Nephron (organoid): ENCODE measurements at regions not wholly inside any gene's neighbourhood (a gene's known extent, or its start where the extent isn't known, plus 50 kb on each side); places are given as distances from the start of the nearest gene placed in this dataset.
A peak's percentile ranks its signal among the peaks of the same experiment; 100 is the strongest.

Experiments
- H3K27ac Mint-ChIP-seq, 3 experiments: 2 replicates each; pipeline ENCODE4 v1.8.0; 2020; ENCODE audit warnings: mixed read lengths in 3 of 3, mild to moderate bottlenecking in 2 of 3, moderate library complexity in 1 of 3
- H3K27me3 Mint-ChIP-seq: 2 replicates; pipeline ENCODE4 v1.8.0; 2021; ENCODE audit warnings: low read depth, mild to moderate bottlenecking, moderate library complexity, mixed read lengths
- H3K36me3 Mint-ChIP-seq: 2 replicates; pipeline ENCODE4 v1.8.0; 2020; ENCODE audit warnings: low read depth, mixed read lengths
- H3K4me1 Mint-ChIP-seq: 2 replicates; pipeline ENCODE4 v1.8.0; 2020; ENCODE audit warnings: mixed read lengths
- H3K4me3 Mint-ChIP-seq, 3 experiments: 2 replicates each; pipeline ENCODE4 v1.8.0; 2020; ENCODE audit warnings: mild to moderate bottlenecking in 3 of 3, mixed read lengths in 3 of 3, moderate library complexity in 2 of 3
- H3K9me3 Mint-ChIP-seq: 2 replicates; pipeline ENCODE4 v1.8.0; 2020; ENCODE audit warnings: mixed read lengths
- CTCF ChIP-seq, 3 experiments: fragments of 200-600 bp; sonication (generic); IDR thresholded peaks; one replicate each; pipeline ENCODE4 v1.5.0; 2021; ENCODE audit warnings: antibody characterized with exemption in 3 of 3; ENCODE audit not compliant: unreplicated experiment in 3 of 3

- Mint-ChIP-seq H3K36me3 (no peaks in the 10 kb centered on the region), H3K27me3 (peaks cover 55% of the 10 kb centered on the region), H3K4me3 (no peak overlapping the region), H3K9me3 (no peaks in the 10 kb centered on the region), H3K4me1 (peaks cover 32% of the 10 kb centered on the region), H3K27ac (no peak overlapping the region)
- TF ChIP-seq CTCF (IDR thresholded peaks at IDR 0.05; ENCODE audit: unreplicated experiment in 3 of 3): no peak
These were observed 147.1 kb upstream of the MYCN start for GRCh38 chr2:15793078-15793913.

- peaks cover 33% of the 10 kb centered on the region for H3K4me1 Mint-ChIP-seq
- H3K27me3 Mint-ChIP-seq: peaks cover 61% of the 10 kb centered on the region
- no peaks in the 10 kb centered on the region for H3K9me3 Mint-ChIP-seq
- H3K4me3 Mint-ChIP-seq: no peak overlapping the region
- H3K27ac Mint-ChIP-seq: no peak overlapping the region
- H3K36me3 Mint-ChIP-seq: no peaks in the 10 kb centered on the region
- TF ChIP-seq CTCF (IDR thresholded peaks at IDR 0.05; ENCODE audit: unreplicated experiment in 3 of 3): no peak
These were observed 146.4 kb upstream of the MYCN start for GRCh38 chr2:15793978-15794377.

GRCh38 chr2:15794608-15795134 lies 145.7 kb upstream of the MYCN start:
- Mint-ChIP-seq H3K27ac (no peak overlapping the region), H3K4me1 (peaks cover 33% of the 10 kb centered on the region), H3K9me3 (no peaks in the 10 kb centered on the region), H3K4me3 (no peak overlapping the region), H3K27me3 (peaks cover 62% of the 10 kb centered on the region), H3K36me3 (no peaks in the 10 kb centered on the region)
- TF ChIP-seq CTCF (IDR thresholded peaks at IDR 0.05; ENCODE audit: unreplicated experiment in 3 of 3): no peak

- Mint-ChIP-seq H3K9me3 (no peaks in the 10 kb centered on the region), H3K27ac (peak overlapping the region in 2 of 3 experiments; percentile 20 to 44), H3K4me3 (no peak overlapping the region), H3K27me3 (peaks cover 60% of the 10 kb centered on the region), H3K4me1 (peaks cover 29% of the 10 kb centered on the region), H3K36me3 (no peaks in the 10 kb centered on the region)
- no peak for TF ChIP-seq CTCF (IDR thresholded peaks at IDR 0.05; ENCODE audit: unreplicated experiment in 3 of 3)
These were observed 144.9 kb upstream of the MYCN start for GRCh38 chr2:15795426-15795825.

GRCh38 chr2:15796167-15796942 lies 144.0 kb upstream of the MYCN start:
- Mint-ChIP-seq H3K4me3 (no peak overlapping the region), H3K4me1 (peaks cover 29% of the 10 kb centered on the region), H3K27me3 (peaks cover 60% of the 10 kb centered on the region), H3K9me3 (no peaks in the 10 kb centered on the region), H3K27ac (no peak overlapping the region), H3K36me3 (no peaks in the 10 kb centered on the region)
- TF ChIP-seq CTCF (IDR thresholded peaks at IDR 0.05; ENCODE audit: unreplicated experiment in 3 of 3): no peak
